ENCODE measurements at regions not wholly inside any gene's neighbourhood (a gene's known extent, or its start where the extent isn't known, plus 50 kb on each side); places are given as distances from the start of the nearest gene placed in this dataset.

- no peak for FAIRE-seq
- H3K36me3 ChIP-seq (ENCODE audit: control insufficient read depth in 3 of 3, insufficient read depth in 2 of 3, low read depth in 1 of 3, low read length in 3 of 3) = no peaks in the 10 kb centered on the region
- H3K4me3 ChIP-seq (ENCODE audit: low read depth in 1 of 3, low read length in 3 of 3) = no peak overlapping the region
- no peaks in the 10 kb centered on the region for H3K4me1 ChIP-seq (ENCODE audit: control insufficient read depth in 3 of 3, insufficient read depth in 2 of 3, low read depth in 1 of 3, low read length in 2 of 3)
- H3K9me3 ChIP-seq (ENCODE audit: control insufficient read depth in 2 of 2, insufficient read depth in 1 of 2, low read depth in 1 of 2, low read length in 1 of 2) = no peaks in the 10 kb centered on the region
- H3K27ac ChIP-seq (ENCODE audit: low read depth in 1 of 3, low read length in 2 of 3) = no peak overlapping the region
- no peak for DNase-seq
- H3K27me3 ChIP-seq (ENCODE audit: control insufficient read depth in 3 of 3, insufficient read depth in 3 of 3, low read length in 3 of 3) = no peaks in the 10 kb centered on the region
- WGBS, 3 donors = 52 to 64% (median 55%) methylated on average over 10 of the region's 10 CpGs
Observed at GRCh38 chr11:109818290-109818689, 274.9 kb upstream of the ZC3H12C start.

GRCh38 chr11:109819410-109819809 lies 273.8 kb upstream of the ZC3H12C start:
- WGBS, 3 donors = 11 to 30% (median 13%) methylated on average over 3 of the region's 3 CpGs
- Histone ChIP-seq H3K27me3 (ENCODE audit: control insufficient read depth in 3 of 3, insufficient read depth in 3 of 3, low read length in 3 of 3) (no peaks in the 10 kb centered on the region), H3K4me1 (ENCODE audit: control insufficient read depth in 3 of 3, insufficient read depth in 2 of 3, low read depth in 1 of 3, low read length in 2 of 3) (no peaks in the 10 kb centered on the region), H3K27ac (ENCODE audit: low read depth in 1 of 3, low read length in 2 of 3) (no peak overlapping the region), H3K36me3 (ENCODE audit: control insufficient read depth in 3 of 3, insufficient read depth in 2 of 3, low read depth in 1 of 3, low read length in 3 of 3) (no peaks in the 10 kb centered on the region), H3K9me3 (ENCODE audit: control insufficient read depth in 2 of 2, insufficient read depth in 1 of 2, low read depth in 1 of 2, low read length in 1 of 2) (no peaks in the 10 kb centered on the region), H3K4me3 (ENCODE audit: low read depth in 1 of 3, low read length in 3 of 3) (no peak overlapping the region)
- FAIRE-seq = no peak
- no peak for DNase-seq

DNA sequence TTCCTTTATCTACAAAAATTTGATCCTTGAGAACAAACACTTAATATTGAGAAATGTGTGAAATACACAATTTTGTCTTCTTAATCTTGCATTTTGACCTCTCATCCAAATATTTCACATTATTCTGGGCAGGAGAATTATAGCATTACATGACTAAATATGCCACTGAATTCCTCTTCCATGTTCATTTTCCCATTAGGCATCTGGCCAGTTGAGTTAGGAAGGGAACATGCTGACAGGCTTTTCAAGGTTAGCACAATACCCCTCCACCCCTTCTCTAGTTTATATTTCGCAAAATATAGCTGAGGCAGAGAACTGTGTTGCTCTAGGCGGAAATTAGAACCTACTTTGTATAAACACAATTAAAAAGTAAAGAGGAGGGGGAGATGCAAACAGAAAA lies 271.7 kb upstream of the ZC3H12C start:
- no peaks in the 10 kb centered on the region for H3K4me1 ChIP-seq (ENCODE audit: control insufficient read depth in 3 of 3, insufficient read depth in 2 of 3, low read depth in 1 of 3, low read length in 2 of 3)
- H3K36me3 ChIP-seq (ENCODE audit: control insufficient read depth in 3 of 3, insufficient read depth in 2 of 3, low read depth in 1 of 3, low read length in 3 of 3) = no peaks in the 10 kb centered on the region
- H3K4me3 ChIP-seq (ENCODE audit: low read depth in 1 of 3, low read length in 3 of 3) = no peak overlapping the region
- DNase-seq = no peak
- H3K9me3 ChIP-seq (ENCODE audit: control insufficient read depth in 2 of 2, insufficient read depth in 1 of 2, low read depth in 1 of 2, low read length in 1 of 2) = no peaks in the 10 kb centered on the region
- H3K27me3 ChIP-seq (ENCODE audit: control insufficient read depth in 3 of 3, insufficient read depth in 3 of 3, low read length in 3 of 3) = no peaks in the 10 kb centered on the region
- no peak for FAIRE-seq
- no peak overlapping the region for H3K27ac ChIP-seq (ENCODE audit: low read depth in 1 of 3, low read length in 2 of 3)
- 56 to 66% (median 58%) methylated on average over 2 of the region's 2 CpGs for WGBS, 3 donors

GRCh38 chr11:109822436-109823102 lies 270.6 kb upstream of the ZC3H12C start:
- H3K9me3 ChIP-seq (ENCODE audit: control insufficient read depth in 2 of 2, insufficient read depth in 1 of 2, low read depth in 1 of 2, low read length in 1 of 2) = no peaks in the 10 kb centered on the region
- H3K27ac ChIP-seq (ENCODE audit: low read depth in 1 of 3, low read length in 2 of 3) = no peak overlapping the region
- WGBS, 3 donors = 83 to 86% (median 84%) methylated on average over 6 of the region's 6 CpGs
- H3K4me3 ChIP-seq (ENCODE audit: low read depth in 1 of 3, low read length in 3 of 3) = no peak overlapping the region
- H3K36me3 ChIP-seq (ENCODE audit: control insufficient read depth in 3 of 3, insufficient read depth in 2 of 3, low read depth in 1 of 3, low read length in 3 of 3) = no peaks in the 10 kb centered on the region
- FAIRE-seq (no peak), DNase-seq (no peak)
- H3K27me3 ChIP-seq (ENCODE audit: control insufficient read depth in 3 of 3, insufficient read depth in 3 of 3, low read length in 3 of 3) = no peaks in the 10 kb centered on the region
- H3K4me1 ChIP-seq (ENCODE audit: control insufficient read depth in 3 of 3, insufficient read depth in 2 of 3, low read depth in 1 of 3, low read length in 2 of 3) = no peaks in the 10 kb centered on the region

DNA sequence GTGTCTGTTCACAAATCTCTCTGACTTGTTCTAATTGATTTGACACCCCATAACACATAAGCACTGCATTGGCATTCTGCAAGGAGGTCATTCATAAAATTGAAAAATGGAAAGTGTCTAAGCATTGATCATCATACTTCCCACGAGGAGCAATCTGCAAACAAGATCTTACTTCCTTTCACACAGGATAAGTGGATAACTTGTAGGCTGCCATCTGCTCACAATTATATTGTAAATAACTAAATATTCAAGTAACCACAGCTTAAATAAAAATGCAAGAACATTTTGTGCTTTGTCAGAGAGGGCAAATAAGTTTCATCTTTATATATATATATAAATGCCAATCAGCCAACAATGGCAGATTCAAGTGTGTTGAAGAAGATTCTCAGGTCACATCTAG lies 264.8 kb upstream of the ZC3H12C start:
- H3K9me3 ChIP-seq (ENCODE audit: control insufficient read depth in 2 of 2, insufficient read depth in 1 of 2, low read depth in 1 of 2, low read length in 1 of 2) = peaks cover 0 to 2% of the 10 kb centered on the region in 2 donors
- H3K36me3 ChIP-seq (ENCODE audit: control insufficient read depth in 3 of 3, insufficient read depth in 2 of 3, low read depth in 1 of 3, low read length in 3 of 3) = no peaks in the 10 kb centered on the region
- no peak overlapping the region for H3K4me3 ChIP-seq (ENCODE audit: low read depth in 1 of 3, low read length in 3 of 3)
- H3K27me3 ChIP-seq (ENCODE audit: control insufficient read depth in 3 of 3, insufficient read depth in 3 of 3, low read length in 3 of 3) = no peaks in the 10 kb centered on the region
- WGBS, 3 donors = 37 to 47% (median 39%) methylated on average over 1 of the region's 1 CpG
- no peak overlapping the region for H3K27ac ChIP-seq (ENCODE audit: low read depth in 1 of 3, low read length in 2 of 3)
- DNase-seq (no peak), FAIRE-seq (no peak)
- no peaks in the 10 kb centered on the region for H3K4me1 ChIP-seq (ENCODE audit: control insufficient read depth in 3 of 3, insufficient read depth in 2 of 3, low read depth in 1 of 3, low read length in 2 of 3)

GRCh38 chr11:109838026-109838425 lies 255.2 kb upstream of the ZC3H12C start:
- no peak for DNase-seq
- 78 to 85% (median 82%) methylated on average over 4 of the region's 4 CpGs for WGBS, 3 donors

GRCh38 chr11:109845437-109845836 lies 247.8 kb upstream of the ZC3H12C start:
- no peaks in the 10 kb centered on the region for H3K27me3 ChIP-seq (ENCODE audit: control insufficient read depth in 3 of 3, insufficient read depth in 3 of 3, low read length in 3 of 3)
- DNase-seq = no peak
- H3K9me3 ChIP-seq (ENCODE audit: control insufficient read depth in 2 of 2, insufficient read depth in 1 of 2, low read depth in 1 of 2, low read length in 1 of 2) = no peaks in the 10 kb centered on the region
- 65 to 67% (median 66%) methylated on average over 1 of the region's 1 CpG for whole genome bisulfite sequencing, 3 donors
- no peaks in the 10 kb centered on the region for H3K36me3 ChIP-seq (ENCODE audit: control insufficient read depth in 3 of 3, insufficient read depth in 2 of 3, low read depth in 1 of 3, low read length in 3 of 3)
- no peaks in the 10 kb centered on the region for H3K4me1 ChIP-seq (ENCODE audit: control insufficient read depth in 3 of 3, insufficient read depth in 2 of 3, low read depth in 1 of 3, low read length in 2 of 3)
- H3K4me3 ChIP-seq (ENCODE audit: low read depth in 1 of 3, low read length in 3 of 3) = no peak overlapping the region
- FAIRE-seq = no peak
- no peak overlapping the region for H3K27ac ChIP-seq (ENCODE audit: low read depth in 1 of 3, low read length in 2 of 3)

More at GRCh38 chr11:109838026-109838425, 255.2 kb upstream of the ZC3H12C start:
- Histone ChIP-seq H3K27ac (ENCODE audit: low read depth in 1 of 3, low read length in 2 of 3) (no peak overlapping the region), H3K27me3 (ENCODE audit: control insufficient read depth in 3 of 3, insufficient read depth in 3 of 3, low read length in 3 of 3) (peaks cover 0 to 2% (median 0%) of the 10 kb centered on the region in 3 donors), H3K4me1 (ENCODE audit: control insufficient read depth in 3 of 3, insufficient read depth in 2 of 3, low read depth in 1 of 3, low read length in 2 of 3) (no peaks in the 10 kb centered on the region), H3K4me3 (ENCODE audit: low read depth in 1 of 3, low read length in 3 of 3) (no peak overlapping the region), H3K9me3 (ENCODE audit: control insufficient read depth in 2 of 2, insufficient read depth in 1 of 2, low read depth in 1 of 2, low read length in 1 of 2) (peaks cover 0 to 3% of the 10 kb centered on the region in 2 donors), H3K36me3 (ENCODE audit: control insufficient read depth in 3 of 3, insufficient read depth in 2 of 3, low read depth in 1 of 3, low read length in 3 of 3) (no peaks in the 10 kb centered on the region)
- FAIRE-seq = no peak

GRCh38 chr11:109847621-109848020 lies 245.6 kb upstream of the ZC3H12C start:
- no peak for FAIRE-seq
- Histone ChIP-seq H3K27ac (ENCODE audit: low read depth in 1 of 3, low read length in 2 of 3) (no peak overlapping the region), H3K4me1 (ENCODE audit: control insufficient read depth in 3 of 3, insufficient read depth in 2 of 3, low read depth in 1 of 3, low read length in 2 of 3) (no peaks in the 10 kb centered on the region), H3K27me3 (ENCODE audit: control insufficient read depth in 3 of 3, insufficient read depth in 3 of 3, low read length in 3 of 3) (no peaks in the 10 kb centered on the region), H3K9me3 (ENCODE audit: control insufficient read depth in 2 of 2, insufficient read depth in 1 of 2, low read depth in 1 of 2, low read length in 1 of 2) (no peaks in the 10 kb centered on the region), H3K36me3 (ENCODE audit: control insufficient read depth in 3 of 3, insufficient read depth in 2 of 3, low read depth in 1 of 3, low read length in 3 of 3) (no peaks in the 10 kb centered on the region), H3K4me3 (ENCODE audit: low read depth in 1 of 3, low read length in 3 of 3) (no peak overlapping the region)
- 19 to 64% (median 38%) methylated on average over 1 of the region's 1 CpG for WGBS, 3 donors
- DNase-seq = no peak

GRCh38 chr11:109849051-109849450 lies 244.1 kb upstream of the ZC3H12C start:
- 88 to 89% (median 88%) methylated on average over 3 of the region's 3 CpGs for WGBS, 3 donors
- H3K4me1 ChIP-seq (ENCODE audit: control insufficient read depth in 3 of 3, insufficient read depth in 2 of 3, low read depth in 1 of 3, low read length in 2 of 3) = no peaks in the 10 kb centered on the region
- FAIRE-seq (no peak), DNase-seq (no peak)
- H3K4me3 ChIP-seq (ENCODE audit: low read depth in 1 of 3, low read length in 3 of 3) = no peak overlapping the region
- no peak overlapping the region for H3K27ac ChIP-seq (ENCODE audit: low read depth in 1 of 3, low read length in 2 of 3)
- no peaks in the 10 kb centered on the region for H3K36me3 ChIP-seq (ENCODE audit: control insufficient read depth in 3 of 3, insufficient read depth in 2 of 3, low read depth in 1 of 3, low read length in 3 of 3)
- no peaks in the 10 kb centered on the region for H3K27me3 ChIP-seq (ENCODE audit: control insufficient read depth in 3 of 3, insufficient read depth in 3 of 3, low read length in 3 of 3)
- H3K9me3 ChIP-seq (ENCODE audit: control insufficient read depth in 2 of 2, insufficient read depth in 1 of 2, low read depth in 1 of 2, low read length in 1 of 2) = no peaks in the 10 kb centered on the region
